ENCODE measurements at regions not wholly inside any gene's neighbourhood (a gene's known extent, or its start where the extent isn't known, plus 50 kb on each side); places are given as distances from the start of the nearest gene placed in this dataset.
"Not testable (repeated sequence)": the region's sequence is repeated elsewhere in the genome, so short reads cannot be mapped to it uniquely, and the experiment has no call there.

DNA sequence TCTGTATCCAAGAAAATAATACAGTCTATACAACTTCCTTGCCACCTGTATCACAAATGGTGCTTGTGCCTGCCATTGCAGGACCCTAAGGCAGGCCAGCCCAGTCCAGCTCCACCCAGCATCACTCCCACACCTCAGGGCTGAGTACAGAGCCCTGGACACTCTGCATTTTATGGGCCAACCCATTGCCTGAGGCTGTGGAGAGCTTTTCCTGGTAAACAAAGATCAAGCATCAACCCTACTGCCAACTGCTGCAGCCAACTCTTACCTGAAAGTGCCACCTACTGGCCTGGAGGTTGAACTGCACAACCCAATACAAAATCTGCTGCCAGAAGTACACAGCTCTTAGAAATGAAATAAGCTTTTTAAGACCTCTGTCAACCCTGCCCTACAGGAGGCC is 1082.2 kb downstream of the NAALADL2 start:
- DNase-seq, result no peak

DNA sequence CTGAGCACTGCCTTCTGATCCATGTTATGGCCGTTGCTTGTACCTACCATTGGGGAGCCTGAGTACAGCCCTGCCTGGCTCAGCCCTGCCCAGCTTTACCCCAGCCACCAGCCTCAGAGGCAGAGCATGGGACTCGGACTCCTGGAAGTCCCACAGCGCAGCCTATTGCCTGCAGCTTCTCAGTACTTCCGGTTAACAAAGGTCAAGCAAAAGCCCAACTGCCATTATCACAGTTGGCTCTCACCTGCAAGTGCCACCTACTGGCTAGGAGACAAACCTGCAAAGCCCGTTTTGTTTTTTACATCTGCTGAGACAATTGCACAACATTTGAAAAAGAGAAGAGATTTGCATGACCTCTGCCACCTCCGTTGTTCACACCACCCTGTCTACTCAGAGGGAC is 1081.7 kb downstream of the NAALADL2 start:
- no peak for DNase-seq

DNA sequence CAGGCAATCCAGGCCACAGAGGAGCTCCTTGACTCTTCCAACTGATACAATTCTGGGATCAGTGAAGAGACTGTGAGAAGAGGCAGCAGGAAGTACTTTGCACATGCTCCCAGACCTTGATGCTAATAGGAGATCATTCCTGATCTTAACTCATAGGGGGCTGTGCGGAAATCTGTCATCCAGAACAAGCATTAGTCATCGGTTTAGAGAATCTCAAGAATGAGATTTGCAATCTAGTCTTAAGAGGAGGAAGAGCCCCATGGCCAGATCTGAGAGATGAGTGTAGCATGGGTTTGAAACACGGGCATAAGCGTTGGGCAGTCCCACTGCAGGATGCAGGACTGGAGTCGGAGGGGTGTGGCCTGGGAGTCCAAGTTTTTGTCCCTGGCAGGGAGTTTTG is 1081.1 kb downstream of the NAALADL2 start:
- no peak for DNase-seq

DNA sequence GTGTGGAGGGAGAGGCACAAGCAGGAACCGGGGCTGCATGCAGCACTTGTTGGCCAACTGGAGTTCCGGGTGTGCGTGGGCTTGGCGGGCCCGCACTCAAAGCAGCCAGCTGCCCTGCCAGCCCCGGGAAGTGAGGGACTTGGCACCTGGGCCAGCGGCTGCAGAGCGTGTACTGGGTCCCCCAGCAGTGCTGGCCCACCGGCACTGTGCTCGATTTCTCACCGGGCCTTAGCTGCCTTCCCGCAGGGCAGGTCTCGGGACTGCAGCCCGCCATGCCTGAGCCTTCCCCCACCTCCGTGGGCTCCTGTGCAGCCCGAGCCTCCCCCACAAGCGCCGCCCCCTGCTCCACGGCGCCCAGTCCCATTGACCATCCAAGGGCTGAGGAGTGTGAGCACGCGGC is 1078.2 kb downstream of the NAALADL2 start:
- DNase-seq, result not testable (repeated sequence)

DNA sequence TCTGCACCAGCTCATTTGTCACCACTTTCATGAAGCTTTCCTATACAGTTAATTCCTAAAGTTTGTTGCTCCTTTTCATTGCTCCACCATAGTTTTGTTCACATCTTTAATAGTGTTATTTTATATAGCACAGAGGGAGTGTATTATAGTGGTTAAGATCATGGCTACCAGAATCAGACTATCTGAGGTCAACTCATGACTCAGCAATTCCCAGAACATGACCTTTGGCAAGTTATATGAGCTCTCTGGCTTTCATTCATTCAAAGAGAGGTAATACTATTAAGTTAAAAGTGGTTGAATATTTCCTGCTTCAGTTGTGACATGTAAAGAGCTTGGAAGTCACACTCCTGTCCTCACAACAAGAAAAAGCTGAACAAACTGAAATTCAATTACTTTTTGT is 1073.5 kb downstream of the NAALADL2 start:
- DNase-seq, result no peak

DNA sequence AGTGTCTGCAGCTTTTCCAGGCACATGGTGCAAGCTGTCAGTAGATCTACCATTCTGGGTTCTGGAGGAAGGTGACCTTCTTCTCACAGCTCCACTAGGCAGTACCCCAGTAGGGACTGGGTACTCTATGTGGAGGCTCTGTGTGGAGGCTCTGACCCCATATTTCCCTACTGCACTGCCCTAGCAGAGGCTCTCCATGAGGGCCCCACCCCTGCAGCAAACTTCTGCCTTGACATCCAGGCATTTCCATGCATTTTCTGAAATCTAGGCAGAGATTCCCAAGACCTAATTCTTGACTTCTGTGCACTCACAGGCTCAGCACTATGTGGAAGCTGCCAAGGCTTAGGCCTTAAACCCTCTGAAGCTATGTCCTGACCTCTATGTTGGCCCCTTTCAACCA is 1060.0 kb downstream of the NAALADL2 start:
- DNase-seq, result no peak

DNA sequence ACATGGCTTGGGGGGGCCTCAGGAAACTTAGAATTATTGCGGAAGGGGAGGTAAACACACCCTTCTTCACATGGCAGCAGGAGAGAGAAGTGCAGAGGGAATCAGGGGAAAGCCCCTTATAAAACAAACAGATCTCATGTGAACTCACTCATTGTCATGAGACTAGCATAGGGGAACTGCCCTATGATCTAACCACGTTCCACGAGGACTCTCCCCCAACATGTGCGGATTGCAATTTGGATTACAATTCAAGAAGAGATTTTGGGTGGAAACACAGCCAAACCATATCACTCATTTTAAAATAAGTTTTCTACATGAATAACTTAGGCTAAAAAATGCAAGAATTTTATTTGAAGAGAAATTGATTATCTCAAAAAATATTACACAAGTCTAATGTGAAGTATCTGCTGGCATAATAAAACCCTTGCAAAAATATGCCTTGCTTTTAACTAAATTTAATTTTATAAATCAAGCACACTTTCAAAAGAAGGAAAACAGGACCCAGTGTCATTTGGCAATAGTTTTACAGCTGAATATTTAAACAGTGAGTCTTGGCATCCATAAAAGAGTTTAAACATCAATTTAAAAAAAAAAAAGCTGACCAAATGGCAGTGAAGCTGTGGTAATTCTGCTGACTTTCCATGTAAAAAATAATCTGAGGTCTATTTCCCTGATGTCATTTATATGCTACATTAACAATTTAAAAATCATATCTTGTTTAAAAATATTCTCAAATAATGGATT is 1057.2 kb downstream of the NAALADL2 start:
- no peak for DNase-seq

DNA sequence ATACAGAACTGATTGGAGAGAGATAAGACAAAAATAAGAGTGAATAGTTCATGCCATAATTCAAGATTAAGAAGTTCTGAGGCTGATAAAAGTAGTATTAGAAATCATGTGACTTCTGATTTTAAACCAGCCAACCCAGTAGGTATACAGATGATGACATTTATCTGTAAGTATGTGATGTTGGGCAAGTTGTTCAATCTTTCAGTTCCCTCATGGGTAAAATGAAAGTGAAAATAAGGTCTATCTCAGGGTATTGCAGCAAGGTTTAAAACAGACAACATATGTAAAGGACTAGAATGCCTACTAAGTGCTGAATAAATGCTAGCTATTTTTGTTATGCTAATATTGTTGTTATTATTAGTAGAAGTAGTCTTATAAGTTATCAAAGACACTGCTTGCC is 1055.7 kb downstream of the NAALADL2 start:
- DNase-seq, result no peak

DNA sequence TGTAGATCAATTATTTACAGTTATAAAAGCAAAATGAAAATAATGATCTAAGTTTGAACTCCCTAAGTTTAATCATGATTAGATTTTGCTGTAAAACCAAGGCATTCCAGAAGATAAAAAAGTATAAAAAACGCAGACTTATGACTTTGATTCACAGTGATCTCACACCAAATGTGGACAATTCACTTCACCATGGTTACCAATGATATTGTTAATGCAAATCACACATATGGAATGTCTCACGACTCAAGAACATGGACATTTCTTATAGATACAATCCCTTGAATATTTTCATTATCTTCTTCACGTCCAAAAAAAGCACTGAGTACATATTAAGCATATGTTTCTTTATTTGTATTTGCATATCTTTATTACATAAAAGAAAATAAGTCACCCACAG is 1054.2 kb downstream of the NAALADL2 start:
- DNase-seq, result no peak

DNA sequence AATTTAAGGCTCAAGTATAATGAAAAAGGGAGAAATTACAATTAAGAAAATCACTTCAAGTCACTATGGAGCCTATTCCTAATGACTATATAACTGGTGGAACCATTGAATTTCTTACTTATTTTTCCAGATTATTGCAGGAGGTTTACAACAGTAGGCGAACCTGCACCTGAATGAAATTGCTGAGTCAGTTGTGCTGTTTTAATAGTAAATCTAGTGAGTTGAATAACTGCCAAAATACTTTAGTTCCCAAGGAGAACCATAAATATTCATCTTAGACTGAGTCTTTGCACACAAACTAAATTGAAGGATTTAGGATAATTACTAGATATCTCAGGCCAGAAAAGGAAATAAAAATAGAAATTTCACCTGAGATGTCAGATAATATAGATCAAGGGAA is 1052.8 kb downstream of the NAALADL2 start:
- no peak for DNase-seq

DNA sequence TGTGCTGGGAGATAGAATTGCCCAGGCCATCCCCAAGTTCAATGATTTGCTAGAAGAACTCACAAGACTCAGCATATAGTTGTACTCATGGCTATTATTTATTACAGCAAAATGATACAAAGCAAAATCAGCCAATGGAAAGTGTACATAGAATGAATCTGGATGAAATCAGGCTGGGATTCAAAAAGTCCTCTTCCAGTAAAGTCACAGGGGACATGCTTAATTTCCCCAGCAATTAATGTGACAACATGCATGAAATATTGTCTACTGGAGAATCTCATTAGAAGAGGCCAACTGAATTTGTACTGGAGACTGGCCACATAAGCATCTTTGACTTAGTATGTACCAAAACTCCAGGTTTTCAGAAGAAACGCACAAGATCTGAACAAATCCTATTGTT is 1043.1 kb downstream of the NAALADL2 start:
- DNase-seq, result no peak

DNA sequence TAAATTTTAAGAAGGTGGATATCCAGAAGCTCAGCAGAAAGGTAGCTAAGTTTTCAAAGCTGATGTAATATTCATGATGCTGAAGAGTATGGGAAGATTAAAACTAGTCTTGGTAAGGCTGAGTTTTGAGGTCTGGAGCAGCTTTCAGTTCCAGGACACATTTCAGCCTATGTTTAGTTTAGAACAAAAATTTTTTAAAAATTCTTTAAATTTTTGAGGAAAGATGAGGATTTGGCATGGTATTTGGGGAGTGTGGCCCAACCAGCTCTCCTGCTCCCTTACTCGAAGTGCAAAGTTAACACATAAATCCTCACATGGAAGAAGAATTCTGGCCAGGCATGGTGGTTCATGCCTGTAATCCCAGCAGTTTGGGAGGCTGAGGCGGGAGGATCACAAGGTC is 1039.1 kb downstream of the NAALADL2 start:
- DNase-seq, result no peak

DNA sequence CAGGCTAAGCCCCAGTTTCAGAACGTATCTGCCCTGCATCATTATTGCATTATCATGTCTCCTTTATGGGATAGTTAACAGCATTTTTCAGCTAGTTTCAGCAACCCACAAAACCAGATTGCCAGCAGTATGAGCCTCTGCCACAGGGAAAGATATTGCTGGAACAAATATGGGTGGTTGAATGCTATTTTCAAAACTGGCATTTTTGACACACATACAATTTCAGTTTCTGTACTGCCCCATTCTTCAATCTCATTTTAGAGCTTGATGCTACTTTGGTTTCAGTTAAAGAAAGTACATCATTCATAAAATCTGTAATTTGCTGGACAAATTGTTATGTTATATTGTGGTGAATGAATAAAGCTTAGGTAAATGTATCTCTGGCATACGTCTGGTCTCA is 1037.5 kb downstream of the NAALADL2 start:
- DNase-seq, result no peak

DNA sequence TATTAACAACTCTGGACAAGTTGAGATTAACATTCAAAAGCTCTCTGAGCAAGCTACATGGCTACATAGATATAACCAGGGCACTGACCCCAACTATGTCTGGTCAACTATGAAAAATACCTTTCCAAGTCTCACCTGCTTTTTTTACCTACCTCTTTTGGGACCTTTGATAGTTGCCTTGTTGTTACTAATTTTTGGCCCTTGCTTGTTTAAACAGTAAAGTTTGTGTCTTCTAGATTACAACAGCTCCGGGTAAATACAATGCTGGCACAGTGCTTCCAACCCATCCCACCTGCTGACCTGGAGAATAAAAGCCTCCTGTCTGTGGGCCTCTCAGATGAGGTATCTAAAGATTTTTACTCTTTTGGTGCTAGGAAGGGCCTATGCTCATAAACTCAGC is 1036.6 kb downstream of the NAALADL2 start:
- no peak for DNase-seq

DNA sequence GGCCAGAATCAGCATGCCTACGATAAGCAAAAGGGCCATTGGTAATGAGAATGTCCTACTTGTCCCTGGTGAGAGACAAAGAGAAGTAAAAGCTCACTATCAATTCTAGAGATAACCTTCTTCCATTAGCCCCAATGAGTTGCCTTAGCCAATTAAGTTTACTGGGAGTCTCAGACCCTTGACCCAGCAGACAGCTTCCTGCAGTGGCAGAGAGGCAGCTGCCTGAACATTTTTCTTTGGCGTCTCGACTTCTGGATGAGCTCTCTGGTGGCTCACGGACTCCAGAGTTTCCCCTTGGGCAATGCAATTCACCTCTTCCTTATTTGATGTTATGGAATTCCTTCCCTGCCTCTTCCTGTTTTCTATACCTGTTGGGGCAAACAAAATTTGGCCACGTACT is 1034.4 kb downstream of the NAALADL2 start:
- no peak for DNase-seq

DNA sequence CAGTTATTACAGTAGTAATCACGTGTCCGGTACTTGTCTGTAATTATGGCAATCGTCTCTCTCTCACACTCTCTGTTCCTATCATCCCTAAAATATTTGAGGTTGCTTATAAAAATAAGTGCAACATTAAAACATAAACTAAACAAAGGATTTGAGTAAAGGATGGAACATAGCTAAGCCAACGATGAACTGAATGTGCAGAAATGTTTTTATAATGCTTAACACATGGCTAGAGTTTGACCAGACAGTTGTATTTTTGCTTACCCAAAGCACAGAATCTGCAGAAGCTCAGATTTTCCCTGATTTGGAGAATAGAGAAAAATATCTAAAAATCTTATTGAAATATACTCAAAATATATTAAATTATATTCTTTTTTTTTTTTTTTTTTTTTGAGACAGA is 1030.9 kb downstream of the NAALADL2 start:
- DNase-seq, result no peak

DNA sequence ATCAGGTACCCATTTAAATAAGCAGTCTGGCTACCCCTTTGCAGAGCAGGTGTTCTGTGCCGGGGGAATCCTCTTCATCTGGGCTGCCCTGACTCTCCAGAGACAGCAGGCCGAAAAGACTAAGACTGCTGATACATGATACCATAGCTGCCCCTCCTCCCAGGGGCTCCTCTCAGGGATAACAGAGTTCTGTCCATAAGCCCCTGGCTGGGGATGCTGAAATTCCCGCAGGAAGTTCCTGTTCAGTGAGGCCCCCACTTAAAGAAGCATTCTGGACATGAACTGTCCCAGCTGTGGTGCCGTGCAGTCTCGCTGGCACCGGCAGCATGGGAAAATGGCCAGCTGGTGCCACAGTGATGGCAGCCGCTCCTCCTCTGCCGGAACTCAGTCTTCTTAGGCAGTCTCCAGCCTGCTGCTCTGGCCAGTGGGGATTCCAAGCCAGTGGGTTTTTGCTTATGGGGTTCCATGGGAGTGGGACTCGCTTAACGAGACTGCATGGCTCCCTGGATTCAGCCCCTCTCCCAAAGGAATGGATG is 1026.2 kb downstream of the NAALADL2 start:
- DNase-seq, result no peak

DNA sequence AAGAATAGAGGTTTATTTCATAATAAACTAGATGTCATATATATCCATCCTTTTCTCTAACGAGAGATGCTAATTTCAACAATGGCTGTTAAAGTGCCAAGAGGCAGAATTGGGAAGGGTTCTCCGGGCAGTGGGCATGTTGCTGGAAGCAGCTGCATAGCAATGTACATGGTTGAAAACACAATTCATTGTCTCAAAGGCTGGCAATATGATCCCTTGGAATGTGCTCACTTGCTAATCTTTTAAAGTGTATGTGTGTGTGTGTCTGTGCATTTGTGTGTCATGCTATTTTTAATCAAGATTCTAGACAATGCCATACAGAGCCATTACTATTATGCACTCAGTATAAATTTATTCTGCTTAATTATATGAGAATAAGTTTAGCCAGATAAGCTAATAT is 1020.3 kb downstream of the NAALADL2 start:
- DNase-seq, result no peak

DNA sequence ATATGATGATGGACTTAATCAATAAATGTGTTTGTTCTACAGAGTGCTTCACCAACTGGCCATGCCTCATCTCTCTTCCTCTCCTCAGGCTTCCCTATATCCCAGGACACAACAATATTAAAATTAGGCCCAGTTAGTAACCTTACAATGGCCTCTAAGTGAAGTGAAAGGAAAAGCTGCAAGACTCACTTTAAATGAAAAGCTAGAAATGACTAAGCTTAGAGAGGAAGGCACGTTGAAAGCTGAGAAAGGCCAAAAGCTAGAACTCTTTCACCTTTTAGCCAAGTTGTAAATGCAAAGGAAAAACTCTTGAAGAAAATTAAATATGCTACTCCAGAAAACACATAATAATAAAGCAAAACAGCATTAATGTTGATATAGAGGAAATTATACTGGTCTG is 1010.3 kb downstream of the NAALADL2 start:
- no peak for DNase-seq

DNA sequence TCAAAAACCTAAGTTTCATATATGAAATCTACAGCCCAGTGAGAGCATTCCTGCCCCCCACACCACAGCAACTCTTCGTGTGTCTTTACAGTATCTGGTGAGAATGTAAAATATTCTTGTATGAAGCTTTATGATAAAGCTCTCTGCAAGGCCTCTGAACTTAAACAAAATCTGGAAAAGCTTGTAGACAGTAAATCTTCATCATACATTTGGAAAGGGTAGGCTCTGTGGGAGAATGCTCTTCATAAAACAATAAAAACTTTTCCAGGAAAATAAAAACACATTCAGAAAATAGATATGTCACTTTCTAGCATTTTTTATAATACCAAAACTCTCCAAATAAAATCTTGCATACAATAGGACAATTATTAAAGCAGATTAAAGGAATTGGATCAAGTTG is 1009.5 kb downstream of the NAALADL2 start:
- no peak for DNase-seq

DNA sequence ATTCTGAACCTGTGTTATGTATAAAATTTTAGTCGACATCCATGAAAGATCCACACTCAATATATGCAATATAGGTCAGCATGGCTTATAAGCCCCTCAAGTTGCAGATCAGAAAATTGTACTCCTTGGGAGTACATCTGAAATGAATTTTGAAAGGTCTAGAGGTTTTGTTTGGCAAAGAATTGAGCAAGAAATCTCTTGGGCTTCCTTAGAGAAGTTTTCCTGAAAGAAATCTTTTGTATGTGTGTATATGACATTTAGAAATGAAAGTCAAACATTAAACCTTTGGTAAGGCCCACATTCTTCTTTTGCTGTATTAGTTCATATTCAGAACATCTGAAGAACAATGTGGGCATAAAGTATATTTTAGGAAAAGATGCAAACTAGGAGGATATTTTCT is 1006.6 kb downstream of the NAALADL2 start:
- no peak for DNase-seq

DNA sequence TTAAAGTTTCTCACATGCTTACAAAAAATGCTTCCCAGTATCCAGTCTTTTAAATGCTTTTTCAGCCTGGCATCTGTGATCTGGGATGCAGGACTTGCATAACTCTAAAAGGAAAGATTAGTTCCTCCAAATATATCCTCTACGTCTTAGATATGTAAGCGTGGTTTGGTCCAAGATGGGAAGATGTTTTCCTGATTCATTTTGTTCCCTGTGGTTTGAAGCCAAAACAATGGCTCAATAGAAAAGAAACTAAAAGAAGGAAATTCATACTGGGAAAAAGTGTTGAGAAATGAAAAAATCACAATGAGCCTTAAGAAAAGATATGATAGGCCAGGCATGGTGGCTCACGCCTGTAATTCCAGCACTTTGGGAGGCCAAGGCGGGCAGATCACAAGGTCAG is 1002.8 kb downstream of the NAALADL2 start:
- DNase-seq, result no peak

Measured in right kidney (tissue), 1 donor.